Testis (tissue), 2 donors: ENCODE measurements at regions not wholly inside any gene's neighbourhood (a gene's known extent, or its start where the extent isn't known, plus 50 kb on each side); places are given as distances from the start of the nearest gene placed in this dataset.

ENCODE experiments used
- POLR2A ChIP-seq: fragments of 450-650 bp; IDR thresholded peaks from one replicate; pipeline ENCODE4 v1.6.1; 2017; ENCODE audit warnings: antibody characterized with exemption, mild to moderate bottlenecking, moderate library complexity
- TF ChIP-seq, protein P1 (sequence below), 3 experiments: fragments of 450-650 bp in 2 of 3; fragments of 200-600 bp in 1 of 3; sonication (generic) in 1 of 3; IDR thresholded peaks; one replicate each; pipeline ENCODE4 v1.5.1; 2016 to 2019; ENCODE audit warnings: antibody characterized with exemption in 3 of 3, mild to moderate bottlenecking in 2 of 3, moderate library complexity in 1 of 3

DNA sequence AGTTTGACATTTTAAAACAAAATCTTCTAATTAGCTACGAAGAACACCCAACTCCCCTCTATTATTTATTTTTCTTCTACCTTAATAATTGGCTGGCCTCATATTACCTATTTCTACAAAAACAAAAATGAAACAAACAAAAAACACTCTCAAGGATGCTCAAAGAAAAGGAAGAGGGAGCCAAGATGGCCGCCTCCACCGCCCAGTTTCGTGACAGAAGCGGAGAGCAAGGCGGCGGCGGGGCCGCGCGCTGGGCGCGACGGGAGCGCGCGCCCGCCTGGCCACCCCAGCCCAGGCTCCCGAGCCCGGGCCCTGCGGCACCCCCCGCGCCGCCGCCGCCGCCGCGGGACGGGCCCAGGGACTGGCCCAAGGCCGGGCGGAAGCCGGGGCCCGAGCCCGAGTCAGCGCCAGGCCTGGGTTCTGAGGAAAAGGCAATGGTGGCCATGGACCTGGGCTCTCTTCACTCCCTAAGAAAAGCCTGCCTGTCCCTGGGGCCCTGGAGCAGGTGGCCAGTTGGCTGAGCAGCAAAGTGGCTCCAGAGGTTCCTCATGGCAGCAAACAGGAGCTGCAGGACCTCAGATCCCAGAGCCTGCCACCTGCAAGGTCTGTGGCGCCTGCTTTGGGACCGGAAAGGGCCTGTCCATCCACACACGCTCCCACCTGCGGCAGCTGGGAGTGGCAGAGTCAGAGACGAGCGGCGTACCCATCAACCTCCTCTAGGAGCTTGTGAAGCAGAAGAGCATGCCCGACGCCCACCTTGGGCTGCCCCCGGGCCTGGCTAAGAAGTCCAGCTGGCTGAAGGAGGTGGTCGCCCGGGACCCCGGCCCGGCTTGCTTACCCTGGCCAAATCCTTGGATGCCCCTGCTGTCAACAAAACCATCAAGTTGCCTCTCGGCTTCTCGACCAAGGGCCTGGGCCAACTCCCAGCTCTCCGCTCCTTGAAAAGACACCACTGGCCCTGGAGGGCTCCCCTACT, 543.2 kb upstream of the CCDC179 start:
- TF ChIP-seq, protein P1, sequence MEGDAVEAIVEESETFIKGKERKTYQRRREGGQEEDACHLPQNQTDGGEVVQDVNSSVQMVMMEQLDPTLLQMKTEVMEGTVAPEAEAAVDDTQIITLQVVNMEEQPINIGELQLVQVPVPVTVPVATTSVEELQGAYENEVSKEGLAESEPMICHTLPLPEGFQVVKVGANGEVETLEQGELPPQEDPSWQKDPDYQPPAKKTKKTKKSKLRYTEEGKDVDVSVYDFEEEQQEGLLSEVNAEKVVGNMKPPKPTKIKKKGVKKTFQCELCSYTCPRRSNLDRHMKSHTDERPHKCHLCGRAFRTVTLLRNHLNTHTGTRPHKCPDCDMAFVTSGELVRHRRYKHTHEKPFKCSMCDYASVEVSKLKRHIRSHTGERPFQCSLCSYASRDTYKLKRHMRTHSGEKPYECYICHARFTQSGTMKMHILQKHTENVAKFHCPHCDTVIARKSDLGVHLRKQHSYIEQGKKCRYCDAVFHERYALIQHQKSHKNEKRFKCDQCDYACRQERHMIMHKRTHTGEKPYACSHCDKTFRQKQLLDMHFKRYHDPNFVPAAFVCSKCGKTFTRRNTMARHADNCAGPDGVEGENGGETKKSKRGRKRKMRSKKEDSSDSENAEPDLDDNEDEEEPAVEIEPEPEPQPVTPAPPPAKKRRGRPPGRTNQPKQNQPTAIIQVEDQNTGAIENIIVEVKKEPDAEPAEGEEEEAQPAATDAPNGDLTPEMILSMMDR (IDR thresholded peaks at IDR 0.05): no peak
- TF ChIP-seq POLR2A: no peak
